GM18907 (cell line): ENCODE measurements at regions not wholly inside any gene's neighbourhood (a gene's known extent, or its start where the extent isn't known, plus 50 kb on each side); places are given as distances from the start of the nearest gene placed in this dataset.

Experiments used
- ATAC-seq: cut with Tn5 transposase; IDR thresholded peaks from one replicate; pipeline ENCODE4 v1.9.1; 2021; ENCODE audit warnings: mild to moderate bottlenecking, moderate library complexity; ENCODE audit not compliant: unreplicated experiment

DNA sequence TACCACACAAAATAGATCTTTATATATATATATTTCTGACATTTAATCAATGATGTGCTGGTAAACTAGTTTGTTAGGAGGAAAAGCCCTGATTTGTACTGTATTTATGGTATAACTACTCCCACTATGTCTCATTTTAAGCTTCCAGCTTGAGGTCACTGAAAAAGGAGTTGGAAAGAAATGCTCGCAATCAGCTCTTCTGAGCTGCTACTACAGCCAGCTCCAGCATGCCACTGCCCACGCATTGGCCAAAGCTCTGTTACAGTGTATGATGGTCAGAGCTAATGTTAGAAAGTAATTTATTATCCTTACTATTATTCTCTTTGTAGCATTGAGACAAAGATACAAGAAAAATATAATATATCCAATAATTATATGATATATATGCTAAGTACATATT, 55.0 kb upstream of the PCED1B start:
- no peak for ATAC-seq

GRCh38 chr12:47025349-47025748, 54.1 kb upstream of the PCED1B start:
- ATAC-seq: no peak

DNA sequence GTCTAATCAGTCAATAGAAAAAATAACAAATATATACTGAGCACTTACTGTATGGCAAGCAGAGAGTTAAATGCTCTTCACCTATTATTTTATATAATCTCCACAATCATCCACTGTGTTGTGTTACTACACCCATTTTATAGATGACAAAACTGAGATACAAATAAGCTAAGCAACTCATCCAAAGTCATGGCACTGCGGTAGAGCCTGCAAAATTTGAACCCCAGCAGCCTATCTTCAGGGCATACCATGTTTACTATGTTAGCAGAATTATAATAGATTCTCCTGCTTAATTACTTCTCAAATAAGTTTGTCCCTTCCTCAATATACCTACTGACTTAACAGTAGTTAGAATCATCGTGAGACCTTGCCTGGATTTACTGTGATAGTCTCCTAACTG, 53.6 kb upstream of the PCED1B start:
- ATAC-seq: no peak

DNA sequence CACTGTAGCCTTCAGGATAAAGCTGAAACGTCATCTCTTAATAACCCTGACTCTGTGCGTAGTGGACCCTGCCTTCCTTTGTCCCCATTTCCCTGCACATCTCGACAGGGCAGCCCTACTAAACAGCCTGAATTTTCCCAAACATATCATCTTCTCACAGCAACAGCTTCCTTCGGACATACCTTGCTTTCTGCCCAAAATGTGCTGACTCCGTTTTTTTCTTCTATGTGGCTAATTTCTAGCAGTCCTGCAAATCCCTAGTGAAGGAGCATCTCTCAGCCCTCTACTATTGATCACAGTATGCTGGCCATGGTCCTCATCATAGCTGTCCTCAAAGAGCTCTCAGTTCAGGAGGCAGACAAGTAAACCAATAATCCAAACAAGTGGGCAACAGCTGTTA, 53.1 kb upstream of the PCED1B start:
- no peak for ATAC-seq
